ENCODE measurements at regions not wholly inside any gene's neighbourhood (a gene's known extent, or its start where the extent isn't known, plus 50 kb on each side); places are given as distances from the start of the nearest gene placed in this dataset.
"Not testable (repeated sequence)": the region's sequence is repeated elsewhere in the genome, so short reads cannot be mapped to it uniquely, and the experiment has no call there.

- in situ Hi-C loops (cut with MboI; ENCODE audit: low pct_unique_long_range_greater_than_20kb, low sequenced_read_pairs, unreplicated experiment); DNase-seq (ENCODE audit: low spot score): not testable (repeated sequence)
Measured at GRCh38 chr14:105688664-105689221, 162.4 kb downstream of the TMEM121 start.

GRCh38 chr14:105689722-105690121 is 163.3 kb downstream of the TMEM121 start:
- no peak for DNase-seq (ENCODE audit: low spot score)
- in situ Hi-C loops (cut with MboI; ENCODE audit: low pct_unique_long_range_greater_than_20kb, low sequenced_read_pairs, unreplicated experiment): loop anchor here (5.0 kb wide), 1 partner anchor 117 kb away; no protein-coding TSS in a partner anchor
- TF ChIP-seq CTCF (IDR thresholded peaks at IDR 0.05; ENCODE audit: extremely low read depth, insufficient read depth, missing control alignments): no peak

DNA sequence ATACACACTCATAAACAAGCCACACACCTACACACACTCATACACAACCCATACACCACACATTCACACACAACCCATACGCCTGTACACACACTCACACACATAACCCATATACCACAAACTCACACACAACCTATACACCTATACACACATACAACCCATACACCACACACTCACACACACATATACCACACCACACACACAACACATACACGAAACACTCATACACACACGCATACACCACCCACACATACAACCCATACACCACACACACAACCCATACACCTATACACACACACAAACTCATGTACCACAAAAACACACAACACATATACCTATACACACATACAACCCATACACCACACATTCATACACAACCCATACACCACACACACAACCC is 164.3 kb downstream of the TMEM121 start:
- no peak for TF ChIP-seq CTCF (IDR thresholded peaks at IDR 0.05; ENCODE audit: extremely low read depth, insufficient read depth, missing control alignments)
- in situ Hi-C loops (cut with MboI; ENCODE audit: low pct_unique_long_range_greater_than_20kb, low sequenced_read_pairs, unreplicated experiment): loop anchor here (5.0 kb wide), 1 partner anchor 118 kb away; no protein-coding TSS in a partner anchor
- no peak for DNase-seq (ENCODE audit: low spot score)

- in situ Hi-C loops (cut with MboI; ENCODE audit: low pct_unique_long_range_greater_than_20kb, low sequenced_read_pairs, unreplicated experiment): loop anchor here (5.0 kb wide), 1 partner anchor 119 kb away; no protein-coding TSS in a partner anchor
- not testable (repeated sequence) for DNase-seq (ENCODE audit: low spot score)
Measured at GRCh38 chr14:105691321-105692109, 165.1 kb downstream of the TMEM121 start.

GRCh38 chr14:105692110-105692685 is 165.8 kb downstream of the TMEM121 start:
- DNase-seq (ENCODE audit: low spot score): not testable (repeated sequence)
- in situ Hi-C loops (cut with MboI; ENCODE audit: low pct_unique_long_range_greater_than_20kb, low sequenced_read_pairs, unreplicated experiment): loop anchor here (5.0 kb wide), 1 partner anchor 120 kb away; no protein-coding TSS in a partner anchor

GRCh38 chr14:105694961-105695360 is 168.6 kb downstream of the TMEM121 start:
- no peak for DNase-seq (ENCODE audit: low spot score)
- in situ Hi-C loops (cut with MboI; ENCODE audit: low pct_unique_long_range_greater_than_20kb, low sequenced_read_pairs, unreplicated experiment): loop anchor here (5.0 kb wide), 1 partner anchor 123 kb away; no protein-coding TSS in a partner anchor
- no peak for TF ChIP-seq CTCF (IDR thresholded peaks at IDR 0.05; ENCODE audit: extremely low read depth, insufficient read depth, missing control alignments)

GRCh38 chr14:105696388-105696787 is 170.0 kb downstream of the TMEM121 start:
- in situ Hi-C loops (cut with MboI; ENCODE audit: low pct_unique_long_range_greater_than_20kb, low sequenced_read_pairs, unreplicated experiment); DNase-seq (ENCODE audit: low spot score): not testable (repeated sequence)

DNA sequence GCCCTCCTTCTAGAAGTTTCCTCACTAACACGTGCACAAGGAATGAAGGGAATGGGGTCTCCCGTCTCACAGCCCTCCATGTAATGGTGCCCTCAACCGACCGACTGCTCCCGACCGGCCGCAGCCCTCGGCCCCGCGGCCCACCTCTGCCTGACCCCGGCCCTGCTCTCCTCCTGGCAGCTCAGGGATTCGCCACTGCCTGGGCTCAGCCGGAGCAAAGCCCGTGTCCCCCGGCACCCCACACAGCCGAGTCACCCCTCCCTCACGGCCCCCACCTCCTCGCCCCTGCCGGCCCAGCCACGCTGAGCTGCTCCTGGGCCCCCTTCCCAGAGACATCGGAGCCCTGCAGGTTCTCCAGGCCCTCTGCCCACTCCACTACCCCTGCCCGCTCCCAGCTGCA is 171.0 kb downstream of the TMEM121 start:
- DNase-seq (ENCODE audit: low spot score); in situ Hi-C loops (cut with MboI; ENCODE audit: low pct_unique_long_range_greater_than_20kb, low sequenced_read_pairs, unreplicated experiment): not testable (repeated sequence)

GRCh38 chr14:105697955-105698354 is 171.6 kb downstream of the TMEM121 start:
- in situ Hi-C loops (cut with MboI; ENCODE audit: low pct_unique_long_range_greater_than_20kb, low sequenced_read_pairs, unreplicated experiment); DNase-seq (ENCODE audit: low spot score): not testable (repeated sequence)

DNA sequence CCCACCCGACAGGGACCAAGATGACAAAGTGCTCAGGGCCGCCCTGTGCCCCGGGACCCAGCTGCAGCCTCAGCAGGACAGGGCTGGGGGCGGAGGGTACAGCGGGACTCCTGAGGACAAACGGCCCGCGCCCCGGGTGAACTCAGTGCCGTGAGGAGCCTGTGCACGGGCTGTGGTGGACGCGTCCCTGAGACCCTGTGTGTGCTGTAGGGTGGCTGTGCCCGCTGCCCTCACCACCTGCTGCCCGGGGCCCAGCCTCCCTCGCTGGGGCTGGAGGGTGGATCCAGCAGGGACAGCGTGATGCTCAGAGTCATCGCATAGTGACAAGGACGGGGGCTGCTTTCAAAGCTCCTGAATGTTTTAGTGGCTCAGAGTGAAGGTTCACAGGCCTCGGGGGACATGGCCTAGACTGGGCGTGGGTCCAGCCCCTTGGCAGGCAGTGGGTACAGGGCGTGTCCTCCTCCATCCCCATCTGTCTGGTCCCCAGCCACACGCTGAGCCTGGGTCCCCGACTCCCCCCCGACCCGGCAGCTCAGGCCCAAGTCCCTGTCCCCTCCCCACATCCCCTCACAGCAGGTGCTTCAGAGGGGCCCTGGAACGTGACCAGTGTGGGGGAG is 172.7 kb downstream of the TMEM121 start:
- DNase-seq (ENCODE audit: low spot score); in situ Hi-C loops (cut with MboI; ENCODE audit: low pct_unique_long_range_greater_than_20kb, low sequenced_read_pairs, unreplicated experiment): not testable (repeated sequence)

DNA sequence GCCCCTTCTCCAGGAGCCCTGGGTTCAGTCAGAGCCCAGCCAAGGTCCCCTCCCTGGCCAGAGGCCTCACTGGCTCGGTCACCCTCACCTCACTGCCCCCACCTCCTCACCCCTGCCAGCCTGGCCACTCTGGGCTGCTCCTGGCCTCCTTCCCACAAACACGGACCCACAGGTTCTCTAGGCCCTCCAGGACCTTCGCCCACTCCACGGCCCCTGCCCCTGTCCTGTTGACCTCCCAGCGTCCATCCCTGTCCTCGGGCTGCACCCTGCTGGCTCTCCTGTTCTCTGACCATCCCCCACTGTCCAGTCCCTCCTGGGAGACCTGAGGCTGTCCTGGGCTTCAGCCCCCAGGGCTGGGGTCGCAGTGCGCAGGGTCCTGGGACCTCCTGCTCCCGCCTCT is 173.3 kb downstream of the TMEM121 start:
- in situ Hi-C loops (cut with MboI; ENCODE audit: low pct_unique_long_range_greater_than_20kb, low sequenced_read_pairs, unreplicated experiment): loop anchor here (25.0 kb wide), 1 partner anchor 163 kb away; no protein-coding TSS in a partner anchor
- not testable (repeated sequence) for DNase-seq (ENCODE audit: low spot score)

- in situ Hi-C loops (cut with MboI; ENCODE audit: low pct_unique_long_range_greater_than_20kb, low sequenced_read_pairs, unreplicated experiment): loop anchor here (25.0 kb wide), 1 partner anchor 162 kb away; no protein-coding TSS in a partner anchor
- DNase-seq (ENCODE audit: low spot score): not testable (repeated sequence)
Measured at GRCh38 chr14:105700146-105700545, 173.8 kb downstream of the TMEM121 start.
